Sigmoid colon (tissue), 6 donors: ENCODE measurements at regions not wholly inside any gene's neighbourhood (a gene's known extent, or its start where the extent isn't known, plus 50 kb on each side); places are given as distances from the start of the nearest gene placed in this dataset.

Experiments
- DNase-seq: peaks from one replicate; pipeline ENCODE4 v3.0.0-alpha.2; 2019
- H3K27ac ChIP-seq, 4 donors: fragments of 200-600 bp; sonication (generic); one replicate each; pipeline ENCODE4 v1.5.1; 2016 to 2019; ENCODE audit warnings: mild to moderate bottlenecking in 1 of 4
- H3K27me3 ChIP-seq, 3 donors: fragments of 200-600 bp; sonication (generic); one replicate each; pipeline ENCODE4 v1.5.1; 2019; ENCODE audit warnings: mild to moderate bottlenecking in 1 of 3
- H3K36me3 ChIP-seq, 4 donors: fragments of 200-600 bp; sonication (generic); one replicate each; pipeline ENCODE4 v1.5.1; 2016 to 2019
- H3K4me1 ChIP-seq, 4 donors: fragments of 200-600 bp; sonication (generic); one replicate each; pipeline ENCODE4 v1.5.1; 2017 to 2019
- H3K4me3 ChIP-seq, 4 donors: fragments of 200-600 bp; sonication (generic); one replicate each; pipeline ENCODE4 v1.5.1; 2017 to 2019; ENCODE audit warnings: mild to moderate bottlenecking in 2 of 4, moderate library complexity in 1 of 4
- H3K9me3 ChIP-seq, 4 donors: fragments of 200-600 bp in 3 of 4; sonication (generic) in 3 of 4; one replicate each; pipeline versions ENCODE4 v1.5.1 to v1.6.1; 2013 to 2019
- EP300 ChIP-seq, 4 donors: sonication (generic); formaldehyde crosslinking; IDR thresholded peaks; one replicate each; pipeline ENCODE4 v1.6.1; 2017; ENCODE audit warnings: antibody characterized with exemption in 4 of 4
- POLR2A ChIP-seq, 2 donors: fragments of 450-650 bp; IDR thresholded peaks; one replicate each; pipeline ENCODE4 v1.6.1; 2016; ENCODE audit warnings: antibody characterized with exemption in 2 of 2, mild to moderate bottlenecking in 2 of 2, moderate library complexity in 2 of 2
- POLR2AphosphoS5 ChIP-seq, 4 donors: sonication (generic); formaldehyde crosslinking; IDR thresholded peaks; one replicate each; pipeline ENCODE4 v1.6.1; 2017; ENCODE audit warnings: antibody characterized with exemption in 4 of 4
- WGBS, 2 donors: extraction: QIAGEN DNeasy Blood & Tissue Kit; methylation state at CpG; one replicate each; pipeline ENCODE4 v1.1.7; 2013; 5-methylcytosine and 5-hydroxymethylcytosine counted together
- intact Hi-C: fragments of 100-400 bp; cut with DNase I; formaldehyde crosslinking; loops from one replicate; pipeline ENCODE4 v1.15.1; 2023
- TF ChIP-seq, protein P1 (sequence below), 4 experiments: fragments of 450-650 bp in 3 of 4; fragments of 200-600 bp in 1 of 4; IDR thresholded peaks; one replicate each; pipeline ENCODE4 v1.5.1; 2016 to 2019; ENCODE audit warnings: antibody characterized with exemption in 4 of 4, mild to moderate bottlenecking in 3 of 4, moderate library complexity in 2 of 4
- donor health status: healthy with polysubstance abuse.
- donor health status: healthy.

DNA sequence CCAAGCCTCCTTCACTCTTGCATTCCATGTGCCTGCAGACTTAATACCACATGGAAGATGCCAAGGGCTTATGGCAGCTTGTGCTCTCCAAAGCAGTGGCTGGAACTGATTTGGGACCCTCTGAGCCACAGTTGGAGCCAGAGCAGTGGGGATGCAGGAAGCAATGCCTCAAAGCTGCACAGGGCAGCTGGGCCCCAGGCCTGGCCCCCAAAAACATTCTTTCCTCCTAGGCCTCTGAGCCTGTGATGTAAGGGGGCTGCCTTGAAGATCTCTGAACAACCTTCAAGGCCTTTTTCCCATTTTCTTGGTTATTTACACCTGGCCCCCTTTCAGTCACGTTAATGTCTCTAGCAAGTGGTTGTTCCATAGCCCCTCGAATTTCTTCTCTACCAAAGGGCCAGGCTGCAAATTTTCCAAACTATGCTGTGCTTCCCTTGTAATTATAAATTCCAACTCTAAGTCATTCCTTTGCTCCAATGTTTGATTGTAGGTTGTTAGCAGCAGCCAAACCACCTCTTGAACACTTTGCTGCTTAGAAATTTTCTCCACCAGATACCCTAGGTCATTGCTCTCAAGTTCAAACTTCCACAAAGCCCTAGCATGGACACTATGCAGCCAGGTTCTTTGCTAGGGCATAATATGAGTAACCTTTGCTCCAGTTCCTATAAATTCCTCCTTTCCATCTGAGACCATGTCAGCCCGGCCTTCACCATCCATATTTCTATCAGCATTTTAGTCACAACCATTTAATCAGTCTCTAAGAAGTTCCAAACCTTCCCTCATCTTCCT lies 245.0 kb upstream of the RBBP8 start:
- WGBS, 2 donors, result 61 to 62% methylated on average over 3 of the region's 3 CpGs
- no peaks in the 10 kb centered on the region for H3K27me3 ChIP-seq
- H3K36me3 ChIP-seq, result no peaks in the 10 kb centered on the region
- H3K4me3 ChIP-seq, result no peak overlapping the region
- intact Hi-C loops, result loop anchor here (10.0 kb wide), 1 partner anchor 523 kb away; the partner anchor contains the start of gene GATA6
- no peaks in the 10 kb centered on the region for H3K9me3 ChIP-seq
- no peak overlapping the region for H3K27ac ChIP-seq
- H3K4me1 ChIP-seq, result peaks cover 0 to 12% (median 9%) of the 10 kb centered on the region in 4 donors
- TF ChIP-seq EP300 (IDR thresholded peaks at IDR 0.05) (no peak), POLR2A (IDR thresholded peaks at IDR 0.05) (no peak), POLR2AphosphoS5 (IDR thresholded peaks at IDR 0.05) (no peak)
- TF ChIP-seq, protein P1, sequence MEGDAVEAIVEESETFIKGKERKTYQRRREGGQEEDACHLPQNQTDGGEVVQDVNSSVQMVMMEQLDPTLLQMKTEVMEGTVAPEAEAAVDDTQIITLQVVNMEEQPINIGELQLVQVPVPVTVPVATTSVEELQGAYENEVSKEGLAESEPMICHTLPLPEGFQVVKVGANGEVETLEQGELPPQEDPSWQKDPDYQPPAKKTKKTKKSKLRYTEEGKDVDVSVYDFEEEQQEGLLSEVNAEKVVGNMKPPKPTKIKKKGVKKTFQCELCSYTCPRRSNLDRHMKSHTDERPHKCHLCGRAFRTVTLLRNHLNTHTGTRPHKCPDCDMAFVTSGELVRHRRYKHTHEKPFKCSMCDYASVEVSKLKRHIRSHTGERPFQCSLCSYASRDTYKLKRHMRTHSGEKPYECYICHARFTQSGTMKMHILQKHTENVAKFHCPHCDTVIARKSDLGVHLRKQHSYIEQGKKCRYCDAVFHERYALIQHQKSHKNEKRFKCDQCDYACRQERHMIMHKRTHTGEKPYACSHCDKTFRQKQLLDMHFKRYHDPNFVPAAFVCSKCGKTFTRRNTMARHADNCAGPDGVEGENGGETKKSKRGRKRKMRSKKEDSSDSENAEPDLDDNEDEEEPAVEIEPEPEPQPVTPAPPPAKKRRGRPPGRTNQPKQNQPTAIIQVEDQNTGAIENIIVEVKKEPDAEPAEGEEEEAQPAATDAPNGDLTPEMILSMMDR (IDR thresholded peaks at IDR 0.05), result no peak
- DNase-seq, result no peak

- Histone ChIP-seq H3K27me3 (no peaks in the 10 kb centered on the region), H3K27ac (no peak overlapping the region), H3K4me3 (no peak overlapping the region), H3K4me1 (peaks cover 0 to 5% (median under 1%) of the 10 kb centered on the region in 4 donors), H3K36me3 (no peaks in the 10 kb centered on the region), H3K9me3 (no peaks in the 10 kb centered on the region)
- TF ChIP-seq POLR2AphosphoS5 (IDR thresholded peaks at IDR 0.05) (no peak), POLR2A (IDR thresholded peaks at IDR 0.05) (no peak), EP300 (IDR thresholded peaks at IDR 0.05) (no peak)
- TF ChIP-seq, protein P1 (IDR thresholded peaks at IDR 0.05), result no peak
- WGBS, 2 donors, result 93% methylated on average over 4 of the region's 4 CpGs
- no peak for DNase-seq
- intact Hi-C loops, result loop anchor here (10.0 kb wide), 1 partner anchor 524 kb away; the partner anchor contains the start of gene GATA6
Measured at GRCh38 chr18:22688877-22689496, 244.1 kb upstream of the RBBP8 start.

- TF ChIP-seq EP300 (IDR thresholded peaks at IDR 0.05) (no peak), POLR2AphosphoS5 (IDR thresholded peaks at IDR 0.05) (no peak), POLR2A (IDR thresholded peaks at IDR 0.05) (no peak)
- TF ChIP-seq, protein P1 (IDR thresholded peaks at IDR 0.05), result no peak
- no peaks in the 10 kb centered on the region for H3K9me3 ChIP-seq
- H3K36me3 ChIP-seq, result no peaks in the 10 kb centered on the region
- intact Hi-C loops, result loop anchor here (10.0 kb wide), 1 partner anchor 525 kb away; the partner anchor contains the start of gene GATA6
- no peaks in the 10 kb centered on the region for H3K4me1 ChIP-seq
- DNase-seq, result no peak
- no peak overlapping the region for H3K27ac ChIP-seq
- no peak overlapping the region for H3K4me3 ChIP-seq
- no peaks in the 10 kb centered on the region for H3K27me3 ChIP-seq
Measured at GRCh38 chr18:22689712-22690111, 243.4 kb upstream of the RBBP8 start.

- TF ChIP-seq POLR2A (IDR thresholded peaks at IDR 0.05) (no peak), EP300 (IDR thresholded peaks at IDR 0.05) (no peak), POLR2AphosphoS5 (IDR thresholded peaks at IDR 0.05) (no peak)
- TF ChIP-seq, protein P1 (IDR thresholded peaks at IDR 0.05), result no peak
- Histone ChIP-seq H3K27ac (no peak overlapping the region), H3K36me3 (no peaks in the 10 kb centered on the region), H3K4me1 (peaks cover 0 to 2% (median 0%) of the 10 kb centered on the region in 4 donors), H3K27me3 (no peaks in the 10 kb centered on the region), H3K4me3 (no peak overlapping the region), H3K9me3 (no peaks in the 10 kb centered on the region)
- 82 to 83% methylated on average over 1 of the region's 1 CpG for WGBS, 2 donors
- DNase-seq, result no peak
- intact Hi-C loops, result no loop called here
Measured at GRCh38 chr18:22690556-22690955, 242.6 kb upstream of the RBBP8 start.
